ENCODE measurements at regions not wholly inside any gene's neighbourhood (a gene's known extent, or its start where the extent isn't known, plus 50 kb on each side); places are given as distances from the start of the nearest gene placed in this dataset.
"Not testable (repeated sequence)": the region's sequence is repeated elsewhere in the genome, so short reads cannot be mapped to it uniquely, and the experiment has no call there.

GRCh38 chr4:66016240-66016639 is 346.0 kb upstream of the EPHA5 start:
- H3K9ac ChIP-seq (ENCODE audit: insufficient read depth in 1 of 2, low read length in 2 of 2), result no peak overlapping the region
- no peaks in the 10 kb centered on the region for H3K36me3 ChIP-seq (ENCODE audit: control insufficient read depth in 4 of 4, insufficient read depth in 4 of 4, low read length in 4 of 4)
- H3K4me3 ChIP-seq, result no peak overlapping the region
- peaks cover 0 to 6% (median 2%) of the 10 kb centered on the region in 4 donors for H3K9me3 ChIP-seq (ENCODE audit: control insufficient read depth in 4 of 4, insufficient read depth in 3 of 4, low read length in 3 of 4)
- no peaks in the 10 kb centered on the region for H3K27me3 ChIP-seq (ENCODE audit: control insufficient read depth in 3 of 3, insufficient read depth in 3 of 3, low read length in 2 of 3)
- H3K27ac ChIP-seq (ENCODE audit: low read depth in 1 of 2, low read length in 1 of 2), result no peak overlapping the region
- DNase-seq (no peak), ATAC-seq (ENCODE audit: insufficient read depth, low FRiP score) (no peak)
- TF ChIP-seq, protein P1, sequence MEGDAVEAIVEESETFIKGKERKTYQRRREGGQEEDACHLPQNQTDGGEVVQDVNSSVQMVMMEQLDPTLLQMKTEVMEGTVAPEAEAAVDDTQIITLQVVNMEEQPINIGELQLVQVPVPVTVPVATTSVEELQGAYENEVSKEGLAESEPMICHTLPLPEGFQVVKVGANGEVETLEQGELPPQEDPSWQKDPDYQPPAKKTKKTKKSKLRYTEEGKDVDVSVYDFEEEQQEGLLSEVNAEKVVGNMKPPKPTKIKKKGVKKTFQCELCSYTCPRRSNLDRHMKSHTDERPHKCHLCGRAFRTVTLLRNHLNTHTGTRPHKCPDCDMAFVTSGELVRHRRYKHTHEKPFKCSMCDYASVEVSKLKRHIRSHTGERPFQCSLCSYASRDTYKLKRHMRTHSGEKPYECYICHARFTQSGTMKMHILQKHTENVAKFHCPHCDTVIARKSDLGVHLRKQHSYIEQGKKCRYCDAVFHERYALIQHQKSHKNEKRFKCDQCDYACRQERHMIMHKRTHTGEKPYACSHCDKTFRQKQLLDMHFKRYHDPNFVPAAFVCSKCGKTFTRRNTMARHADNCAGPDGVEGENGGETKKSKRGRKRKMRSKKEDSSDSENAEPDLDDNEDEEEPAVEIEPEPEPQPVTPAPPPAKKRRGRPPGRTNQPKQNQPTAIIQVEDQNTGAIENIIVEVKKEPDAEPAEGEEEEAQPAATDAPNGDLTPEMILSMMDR (IDR thresholded peaks at IDR 0.05; ENCODE audit: control extremely low read depth, extremely low read depth), result no peak
- WGBS, 2 donors, result 63 to 83% methylated on average over 1 of the region's 1 CpG
- no peaks in the 10 kb centered on the region for H3K4me1 ChIP-seq (ENCODE audit: control insufficient read depth in 5 of 5, insufficient read depth in 5 of 5, low read length in 5 of 5)

DNA sequence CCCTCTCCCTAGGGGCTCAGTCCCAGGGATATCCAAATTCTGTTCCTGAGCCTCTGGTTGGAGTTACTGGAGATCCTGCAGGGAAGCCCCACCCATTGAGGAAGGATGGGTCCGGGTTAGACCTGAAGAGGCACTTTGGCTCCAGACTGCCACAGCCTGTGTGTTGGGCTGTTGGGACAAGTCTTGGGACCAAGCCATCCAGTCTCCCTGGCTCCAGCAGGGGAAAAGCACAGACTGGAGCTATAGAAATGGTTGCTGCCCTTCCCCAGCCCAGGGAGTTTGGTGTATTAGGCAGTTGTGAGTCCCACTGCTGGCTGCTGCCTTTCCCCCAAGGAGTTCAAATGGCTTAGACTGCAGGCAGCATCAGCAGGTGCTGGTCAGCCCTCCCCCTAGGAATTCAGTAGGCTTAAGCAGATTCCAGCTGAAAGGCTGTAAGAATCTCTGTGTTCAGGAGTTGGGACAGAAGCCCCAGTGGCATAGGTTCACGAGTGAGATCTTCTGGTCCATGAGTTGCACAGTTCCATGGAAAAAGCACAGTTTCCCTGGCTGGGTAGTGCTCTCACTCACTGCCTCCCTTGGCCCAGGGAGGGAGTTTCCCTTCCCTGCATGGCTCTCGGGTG is 344.0 kb upstream of the EPHA5 start:
- no peak overlapping the region for H3K4me3 ChIP-seq
- TF ChIP-seq, protein P1 (IDR thresholded peaks at IDR 0.05; ENCODE audit: control extremely low read depth, extremely low read depth), result no peak
- H3K36me3 ChIP-seq (ENCODE audit: control insufficient read depth in 4 of 4, insufficient read depth in 4 of 4, low read length in 4 of 4), result no peaks in the 10 kb centered on the region
- peaks cover 0 to 6% (median 2%) of the 10 kb centered on the region in 4 donors for H3K9me3 ChIP-seq (ENCODE audit: control insufficient read depth in 4 of 4, insufficient read depth in 3 of 4, low read length in 3 of 4)
- H3K27ac ChIP-seq (ENCODE audit: low read depth in 1 of 2, low read length in 1 of 2), result no peak overlapping the region
- ATAC-seq (ENCODE audit: insufficient read depth, low FRiP score), result no peak
- H3K4me1 ChIP-seq (ENCODE audit: control insufficient read depth in 5 of 5, insufficient read depth in 5 of 5, low read length in 5 of 5), result no peaks in the 10 kb centered on the region
- no peak overlapping the region for H3K9ac ChIP-seq (ENCODE audit: insufficient read depth in 1 of 2, low read length in 2 of 2)
- DNase-seq, result no peak
- no peaks in the 10 kb centered on the region for H3K27me3 ChIP-seq (ENCODE audit: control insufficient read depth in 3 of 3, insufficient read depth in 3 of 3, low read length in 2 of 3)
- 20 to 45% methylated on average over 3 of the region's 3 CpGs for WGBS, 2 donors

- Histone ChIP-seq H3K9ac (ENCODE audit: insufficient read depth in 1 of 2, low read length in 2 of 2) (no peak overlapping the region), H3K27ac (ENCODE audit: low read depth in 1 of 2, low read length in 1 of 2) (no peak overlapping the region), H3K4me1 (ENCODE audit: control insufficient read depth in 5 of 5, insufficient read depth in 5 of 5, low read length in 5 of 5) (no peaks in the 10 kb centered on the region), H3K27me3 (ENCODE audit: control insufficient read depth in 3 of 3, insufficient read depth in 3 of 3, low read length in 2 of 3) (no peaks in the 10 kb centered on the region), H3K9me3 (ENCODE audit: control insufficient read depth in 4 of 4, insufficient read depth in 3 of 4, low read length in 3 of 4) (no peaks in the 10 kb centered on the region), H3K4me3 (no peak overlapping the region), H3K36me3 (ENCODE audit: control insufficient read depth in 4 of 4, insufficient read depth in 4 of 4, low read length in 4 of 4) (no peaks in the 10 kb centered on the region)
- ATAC-seq (ENCODE audit: insufficient read depth, low FRiP score) (no peak), DNase-seq (no peak)
- TF ChIP-seq, protein P1 (IDR thresholded peaks at IDR 0.05; ENCODE audit: control extremely low read depth, extremely low read depth), result no peak
- 0 to 72% methylated on average over 1 of the region's 1 CpG for WGBS, 2 donors
Measured at GRCh38 chr4:66000510-66001117, 330.3 kb upstream of the EPHA5 start.

GRCh38 chr4:65999518-65999871 is 329.2 kb upstream of the EPHA5 start:
- DNase-seq (no peak), ATAC-seq (ENCODE audit: insufficient read depth, low FRiP score) (no peak)
- Histone ChIP-seq H3K4me1 (ENCODE audit: control insufficient read depth in 5 of 5, insufficient read depth in 5 of 5, low read length in 5 of 5) (no peaks in the 10 kb centered on the region), H3K9me3 (ENCODE audit: control insufficient read depth in 4 of 4, insufficient read depth in 3 of 4, low read length in 3 of 4) (no peaks in the 10 kb centered on the region), H3K9ac (ENCODE audit: insufficient read depth in 1 of 2, low read length in 2 of 2) (no peak overlapping the region), H3K27ac (ENCODE audit: low read depth in 1 of 2, low read length in 1 of 2) (no peak overlapping the region), H3K4me3 (no peak overlapping the region), H3K36me3 (ENCODE audit: control insufficient read depth in 4 of 4, insufficient read depth in 4 of 4, low read length in 4 of 4) (no peaks in the 10 kb centered on the region), H3K27me3 (ENCODE audit: control insufficient read depth in 3 of 3, insufficient read depth in 3 of 3, low read length in 2 of 3) (no peaks in the 10 kb centered on the region)
- WGBS, 2 donors, result 75 to 78% methylated on average over 1 of the region's 1 CpG
- TF ChIP-seq, protein P1 (IDR thresholded peaks at IDR 0.05; ENCODE audit: control extremely low read depth, extremely low read depth), result no peak

- not testable (repeated sequence) for H3K4me3 ChIP-seq; H3K4me1 ChIP-seq (ENCODE audit: control insufficient read depth in 5 of 5, insufficient read depth in 5 of 5, low read length in 5 of 5); H3K27ac ChIP-seq (ENCODE audit: low read depth in 1 of 2, low read length in 1 of 2); H3K9me3 ChIP-seq (ENCODE audit: control insufficient read depth in 4 of 4, insufficient read depth in 3 of 4, low read length in 3 of 4); H3K9ac ChIP-seq (ENCODE audit: insufficient read depth in 1 of 2, low read length in 2 of 2); H3K27me3 ChIP-seq (ENCODE audit: control insufficient read depth in 3 of 3, insufficient read depth in 3 of 3, low read length in 2 of 3); DNase-seq; ATAC-seq (ENCODE audit: insufficient read depth, low FRiP score); H3K36me3 ChIP-seq (ENCODE audit: control insufficient read depth in 4 of 4, insufficient read depth in 4 of 4, low read length in 4 of 4)
- WGBS, 2 donors, result 83 to 92% methylated on average over 27 to 29 of the region's 29 CpGs
Measured at GRCh38 chr4:65998807-65999517, 328.7 kb upstream of the EPHA5 start.

Measured in lung (tissue), 11 donors.